ENCODE measurements at regions not wholly inside any gene's neighbourhood (a gene's known extent, or its start where the extent isn't known, plus 50 kb on each side); places are given as distances from the start of the nearest gene placed in this dataset.

DNA sequence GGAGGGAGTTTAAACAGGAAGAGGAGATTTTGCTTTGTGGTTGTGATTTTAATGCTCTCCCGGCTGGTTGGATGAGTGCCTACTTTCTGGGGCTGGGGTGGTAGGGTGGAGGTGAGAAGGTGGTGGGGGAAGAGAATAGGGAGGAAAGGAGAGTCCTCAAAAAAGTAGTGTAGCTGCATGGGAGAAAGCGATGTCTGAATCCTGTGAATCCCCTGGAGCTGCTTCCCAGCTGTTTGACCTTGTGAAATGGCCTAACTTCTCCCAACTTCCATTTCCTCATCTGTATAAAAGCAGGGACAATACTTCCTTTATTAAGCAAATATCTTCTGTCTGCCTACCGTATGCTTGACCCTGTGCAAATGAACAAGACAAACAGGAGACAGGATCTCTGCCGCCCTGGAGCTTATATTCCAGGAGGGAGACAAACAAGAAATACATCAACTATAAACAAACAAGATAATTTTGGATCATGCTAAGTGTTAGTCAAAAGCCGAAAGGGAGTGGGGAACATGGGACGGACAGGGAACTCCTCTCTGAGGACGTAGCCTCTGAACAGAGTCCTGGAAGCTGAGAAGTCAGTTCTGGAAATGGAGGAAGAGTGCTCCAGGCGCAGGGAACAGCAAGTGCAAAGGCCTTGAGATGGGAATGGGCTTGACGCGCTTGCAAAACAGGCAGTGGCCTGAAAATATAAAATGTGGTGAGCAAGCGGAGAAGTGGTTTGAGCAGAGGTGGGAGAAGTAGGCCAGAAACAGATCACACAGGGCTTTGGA is 103.5 kb downstream of the SPRY4 start:
- no peak for TF ChIP-seq RARB (CRISPR knock-in tag; IDR thresholded peaks at IDR 0.05)
- TF ChIP-seq, protein P1, sequence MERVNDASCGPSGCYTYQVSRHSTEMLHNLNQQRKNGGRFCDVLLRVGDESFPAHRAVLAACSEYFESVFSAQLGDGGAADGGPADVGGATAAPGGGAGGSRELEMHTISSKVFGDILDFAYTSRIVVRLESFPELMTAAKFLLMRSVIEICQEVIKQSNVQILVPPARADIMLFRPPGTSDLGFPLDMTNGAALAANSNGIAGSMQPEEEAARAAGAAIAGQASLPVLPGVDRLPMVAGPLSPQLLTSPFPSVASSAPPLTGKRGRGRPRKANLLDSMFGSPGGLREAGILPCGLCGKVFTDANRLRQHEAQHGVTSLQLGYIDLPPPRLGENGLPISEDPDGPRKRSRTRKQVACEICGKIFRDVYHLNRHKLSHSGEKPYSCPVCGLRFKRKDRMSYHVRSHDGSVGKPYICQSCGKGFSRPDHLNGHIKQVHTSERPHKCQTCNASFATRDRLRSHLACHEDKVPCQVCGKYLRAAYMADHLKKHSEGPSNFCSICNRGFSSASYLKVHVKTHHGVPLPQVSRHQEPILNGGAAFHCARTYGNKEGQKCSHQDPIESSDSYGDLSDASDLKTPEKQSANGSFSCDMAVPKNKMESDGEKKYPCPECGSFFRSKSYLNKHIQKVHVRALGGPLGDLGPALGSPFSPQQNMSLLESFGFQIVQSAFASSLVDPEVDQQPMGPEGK (CRISPR knock-in tag; IDR thresholded peaks at IDR 0.05; ENCODE audit: borderline replicate concordance), result no peak
- TF ChIP-seq, protein P2, sequence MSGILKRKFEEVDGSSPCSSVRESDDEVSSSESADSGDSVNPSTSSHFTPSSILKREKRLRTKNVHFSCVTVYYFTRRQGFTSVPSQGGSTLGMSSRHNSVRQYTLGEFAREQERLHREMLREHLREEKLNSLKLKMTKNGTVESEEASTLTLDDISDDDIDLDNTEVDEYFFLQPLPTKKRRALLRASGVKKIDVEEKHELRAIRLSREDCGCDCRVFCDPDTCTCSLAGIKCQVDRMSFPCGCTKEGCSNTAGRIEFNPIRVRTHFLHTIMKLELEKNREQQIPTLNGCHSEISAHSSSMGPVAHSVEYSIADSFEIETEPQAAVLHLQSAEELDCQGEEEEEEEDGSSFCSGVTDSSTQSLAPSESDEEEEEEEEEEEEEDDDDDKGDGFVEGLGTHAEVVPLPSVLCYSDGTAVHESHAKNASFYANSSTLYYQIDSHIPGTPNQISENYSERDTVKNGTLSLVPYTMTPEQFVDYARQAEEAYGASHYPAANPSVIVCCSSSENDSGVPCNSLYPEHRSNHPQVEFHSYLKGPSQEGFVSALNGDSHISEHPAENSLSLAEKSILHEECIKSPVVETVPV (CRISPR knock-in tag; IDR thresholded peaks at IDR 0.05), result no peak
- TF ChIP-seq, protein P3, sequence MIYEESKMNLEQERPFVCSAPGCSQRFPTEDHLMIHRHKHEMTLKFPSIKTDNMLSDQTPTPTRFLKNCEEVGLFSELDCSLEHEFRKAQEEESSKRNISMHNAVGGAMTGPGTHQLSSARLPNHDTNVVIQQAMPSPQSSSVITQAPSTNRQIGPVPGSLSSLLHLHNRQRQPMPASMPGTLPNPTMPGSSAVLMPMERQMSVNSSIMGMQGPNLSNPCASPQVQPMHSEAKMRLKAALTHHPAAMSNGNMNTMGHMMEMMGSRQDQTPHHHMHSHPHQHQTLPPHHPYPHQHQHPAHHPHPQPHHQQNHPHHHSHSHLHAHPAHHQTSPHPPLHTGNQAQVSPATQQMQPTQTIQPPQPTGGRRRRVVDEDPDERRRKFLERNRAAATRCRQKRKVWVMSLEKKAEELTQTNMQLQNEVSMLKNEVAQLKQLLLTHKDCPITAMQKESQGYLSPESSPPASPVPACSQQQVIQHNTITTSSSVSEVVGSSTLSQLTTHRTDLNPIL (CRISPR knock-in tag; IDR thresholded peaks at IDR 0.05; ENCODE audit: low read depth), result no peak
- no peak for TF ChIP-seq SNAI2 (CRISPR knock-in tag; IDR thresholded peaks at IDR 0.05)
- no peak for TF ChIP-seq ESRRG (CRISPR knock-in tag; IDR thresholded peaks at IDR 0.05)
- TF ChIP-seq ZNF565 (CRISPR knock-in tag; conservative IDR thresholded peaks at IDR 0.05; ENCODE audit: low read depth), result no peak
- TF ChIP-seq ZFP30 (CRISPR knock-in tag; IDR thresholded peaks at IDR 0.05), result no peak

All from SK-N-SH treated with all-trans-retinoic acid at 6 μM for 48 hours (cell line).